NOMO-1 (cell line): ENCODE measurements at regions not wholly inside any gene's neighbourhood (a gene's known extent, or its start where the extent isn't known, plus 50 kb on each side); places are given as distances from the start of the nearest gene placed in this dataset.
A peak's percentile ranks its signal among the peaks of the same experiment; 100 is the strongest.
"Not testable (repeated sequence)": the region's sequence is repeated elsewhere in the genome, so short reads cannot be mapped to it uniquely, and the experiment has no call there.

Source experiments
- DNase-seq, 2 experiments: peaks; one replicate each; lab custom pipeline; 2025; ENCODE audit not compliant: unreplicated experiment in 2 of 2; lab: John Stamatoyannopoulos, UW

DNA sequence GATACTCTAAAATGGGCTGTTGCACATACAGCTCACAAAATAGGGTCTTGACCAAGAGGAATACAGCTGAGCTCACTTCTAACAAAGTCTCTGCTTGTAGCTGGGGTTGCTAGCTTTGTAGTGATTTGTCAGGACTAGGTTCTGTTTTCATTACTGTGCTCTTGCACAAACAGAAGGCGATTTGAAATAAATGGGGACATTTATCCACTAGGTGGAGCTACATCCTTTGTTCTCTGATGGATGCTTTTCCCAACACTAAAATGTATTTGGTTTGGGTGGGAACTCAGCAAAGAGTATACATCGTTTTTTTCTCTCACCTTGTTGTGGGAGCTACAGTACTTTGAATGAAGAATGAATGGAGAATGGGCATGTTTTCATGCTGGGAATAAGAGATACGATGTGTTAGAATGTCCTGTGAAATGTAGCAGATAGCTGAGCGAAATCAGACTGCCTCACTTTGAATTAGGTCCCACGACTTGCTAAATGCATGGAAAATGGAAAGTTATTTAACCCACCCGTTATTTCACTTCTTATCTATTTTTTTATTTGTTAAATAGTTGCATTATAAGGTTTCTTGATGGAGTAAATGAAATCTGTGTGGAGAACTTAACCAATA, 494.7 kb upstream of the MAP3K7 start:
- peak; percentile 34 to 70 for DNase-seq

DNA sequence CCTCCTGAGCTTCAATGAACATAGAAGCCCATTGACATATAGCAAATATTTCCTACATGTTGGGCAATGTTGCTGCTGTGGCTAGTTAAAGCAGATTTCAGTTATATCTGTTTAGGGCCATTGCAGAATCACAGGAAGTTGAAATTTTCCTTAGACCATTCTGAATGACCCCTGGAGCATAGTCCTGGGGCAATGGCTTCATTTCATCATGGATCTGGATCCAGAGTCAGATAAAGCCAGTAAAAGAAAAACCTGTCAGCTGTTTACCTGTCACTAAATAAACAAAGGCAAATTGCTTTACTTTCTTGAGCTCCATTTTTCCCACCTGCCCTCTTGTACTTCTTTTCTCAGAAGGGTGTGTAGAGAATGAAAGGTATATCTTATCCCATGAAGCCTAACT, 494.0 kb upstream of the MAP3K7 start:
- peak in 1 of 2 experiments; percentile 5 for DNase-seq

- no peak for DNase-seq
Observed at GRCh38 chr6:91079969-91080368, 493.1 kb upstream of the MAP3K7 start.

GRCh38 chr6:91075244-91075976, 488.5 kb upstream of the MAP3K7 start:
- no peak for DNase-seq

DNA sequence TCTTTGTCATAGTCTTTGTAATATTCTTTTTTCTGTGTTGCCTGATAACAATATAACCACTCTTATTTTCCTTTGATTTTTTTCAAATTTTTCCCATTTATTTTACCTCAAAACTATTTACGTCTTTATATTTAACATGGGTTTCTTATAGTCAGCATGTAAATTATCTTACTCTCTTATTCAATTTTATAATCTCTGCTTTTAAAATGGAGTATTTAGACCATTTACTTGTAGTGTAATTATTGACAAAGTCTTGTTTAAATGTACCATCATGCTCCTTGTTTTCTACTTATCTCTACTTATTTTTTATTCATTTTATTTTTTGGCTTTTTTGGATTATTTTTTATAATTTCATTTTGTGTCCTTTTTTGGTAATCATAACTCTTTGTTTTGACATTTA, 476.5 kb upstream of the MAP3K7 start:
- DNase-seq: no peak

DNA sequence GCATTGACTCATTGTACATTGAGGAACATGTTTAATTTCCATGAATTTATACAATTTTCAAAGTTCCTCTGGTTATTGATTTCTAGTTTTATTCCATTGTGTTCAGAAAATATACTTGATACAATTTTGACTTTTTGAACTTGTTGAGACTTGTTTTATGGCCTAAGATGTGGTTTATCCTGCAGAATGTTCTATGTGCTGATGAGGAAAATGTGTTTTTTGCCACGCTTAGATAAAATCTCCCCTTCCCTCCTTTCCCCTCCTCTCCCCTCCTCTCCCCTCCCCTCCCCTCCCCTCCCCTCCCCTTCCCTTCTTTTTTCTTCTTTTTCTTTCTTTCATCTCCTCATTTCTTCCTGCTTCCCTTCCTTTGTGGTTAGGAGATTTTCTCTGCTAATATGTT, 470.8 kb upstream of the MAP3K7 start:
- DNase-seq: no peak

DNA sequence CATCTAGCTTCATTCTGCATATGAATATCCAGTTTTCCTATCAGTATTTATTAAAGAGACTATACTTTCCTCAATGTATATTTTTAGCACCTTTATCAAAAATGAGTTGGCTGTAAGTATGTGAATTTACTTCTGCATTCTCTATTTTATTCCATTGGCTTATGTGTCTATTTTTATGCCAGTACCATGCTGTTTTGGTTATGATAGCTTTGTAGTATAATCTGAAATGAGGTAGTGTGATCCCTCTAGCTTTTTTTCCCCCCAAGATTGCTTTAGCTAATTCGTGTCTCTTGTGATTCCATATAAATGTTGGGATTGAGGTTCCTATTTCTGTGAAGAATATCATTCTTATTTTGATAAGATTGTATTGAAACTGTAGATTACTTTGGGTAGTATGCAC, 469.1 kb upstream of the MAP3K7 start:
- no peak for DNase-seq

DNA sequence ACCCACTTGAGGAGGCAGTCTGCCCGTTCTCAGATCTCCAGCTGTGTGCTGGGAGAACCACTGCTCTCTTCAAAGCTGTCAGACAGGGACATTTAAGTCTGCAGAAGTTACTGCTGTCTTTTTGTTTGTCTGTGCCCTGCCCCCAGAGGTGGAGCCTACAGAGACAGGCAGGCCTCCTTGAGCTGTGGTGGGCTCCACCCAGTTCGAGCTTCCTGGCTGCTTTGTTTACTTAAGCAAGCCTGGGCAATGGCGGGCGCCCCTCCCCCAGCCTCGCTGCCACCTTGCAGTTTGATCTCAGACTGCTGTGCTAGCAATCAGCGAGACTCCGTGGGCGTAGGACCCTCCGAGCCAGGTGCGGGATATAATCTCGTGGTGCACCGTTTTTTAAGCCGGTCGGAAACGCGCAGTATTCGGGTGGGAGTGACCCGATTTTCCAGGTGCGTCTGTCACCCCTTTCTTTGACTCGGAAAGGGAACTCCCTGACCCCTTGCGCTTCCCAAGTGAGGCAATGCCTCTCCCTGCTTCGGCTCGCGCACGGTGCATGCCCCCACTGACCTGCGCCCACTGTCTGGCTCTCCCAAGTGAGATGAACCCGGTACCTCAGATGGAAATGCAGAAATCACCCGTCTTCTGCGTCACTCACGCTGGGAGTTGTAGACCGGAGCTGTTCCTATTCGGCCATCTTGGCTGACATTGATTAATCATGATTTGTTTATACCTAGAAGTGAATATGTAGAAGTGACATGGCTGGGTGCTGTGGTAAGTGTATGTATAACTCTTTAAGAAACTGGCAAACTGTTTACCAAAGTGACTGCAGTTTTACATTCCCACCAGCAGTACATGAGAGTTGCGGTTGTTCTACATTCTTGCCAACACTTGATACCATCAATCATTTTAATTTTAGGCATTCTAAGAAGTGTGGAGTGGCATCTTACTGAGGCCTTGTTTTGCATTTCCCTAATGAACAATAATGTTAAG, 465.9 kb upstream of the MAP3K7 start:
- not testable (repeated sequence) for DNase-seq

DNA sequence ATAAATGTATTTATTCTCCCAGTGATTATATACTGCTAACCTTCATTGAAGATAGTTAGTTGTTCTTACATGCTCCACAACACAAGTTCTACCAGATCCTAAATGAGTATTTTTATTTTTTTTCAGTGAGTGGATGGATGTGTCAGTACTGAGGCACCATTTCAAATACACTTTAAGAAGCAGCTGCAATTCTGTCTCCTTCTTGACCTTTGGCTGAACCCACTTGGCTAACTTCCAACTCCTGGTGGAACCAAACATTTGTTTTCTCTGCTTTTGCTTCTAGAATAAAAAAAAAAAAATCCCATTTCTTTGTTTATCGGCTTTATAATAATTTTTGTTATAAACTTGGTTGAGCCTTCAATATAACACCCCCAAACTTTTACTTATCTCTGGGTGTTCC, 458.3 kb upstream of the MAP3K7 start:
- no peak for DNase-seq

GRCh38 chr6:91043751-91044150, 456.9 kb upstream of the MAP3K7 start:
- DNase-seq: no peak

GRCh38 chr6:91042656-91043055, 455.8 kb upstream of the MAP3K7 start:
- no peak for DNase-seq

DNA sequence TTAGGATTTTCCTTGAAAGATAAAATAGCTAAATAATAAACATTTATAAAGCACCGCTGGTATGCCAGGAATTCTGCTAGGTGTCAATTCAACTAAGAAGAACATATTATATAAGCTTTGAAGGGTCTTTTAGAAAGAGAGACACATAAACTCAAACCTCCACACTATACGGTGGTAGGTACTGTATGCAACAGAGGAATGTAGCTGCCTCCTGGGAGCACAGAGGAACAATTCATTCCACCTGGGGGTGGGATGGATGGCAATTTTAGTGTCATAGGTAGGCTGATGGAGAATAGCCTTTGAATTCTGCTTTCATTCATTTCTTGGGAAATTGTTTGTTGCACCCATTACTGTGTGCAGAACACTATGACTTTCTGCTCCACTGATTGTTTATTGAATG, 447.1 kb upstream of the MAP3K7 start:
- DNase-seq: no peak

DNA sequence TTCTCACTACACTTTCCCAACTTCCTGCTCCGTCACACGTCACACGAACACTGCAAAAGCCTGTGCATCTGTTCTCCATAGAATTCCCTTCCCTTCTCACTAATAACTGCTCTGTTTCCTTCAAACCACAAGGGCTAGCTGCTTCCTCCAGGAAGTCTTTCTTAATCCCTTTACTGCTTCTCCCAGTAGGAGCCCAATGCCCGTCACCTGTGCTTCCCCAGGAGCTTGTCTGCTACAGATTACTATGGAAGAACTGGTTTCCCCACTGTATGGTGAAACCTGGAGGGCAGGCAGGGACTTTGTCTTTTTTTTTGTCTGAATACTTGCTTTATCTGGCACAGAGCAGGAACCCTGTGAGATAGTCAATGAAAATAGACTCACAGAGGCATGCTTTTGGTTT, 444.7 kb upstream of the MAP3K7 start:
- DNase-seq: no peak

- no peak for DNase-seq
Observed at GRCh38 chr6:91029211-91029610, 442.3 kb upstream of the MAP3K7 start.

- no peak for DNase-seq
Observed at GRCh38 chr6:91023529-91023928, 436.7 kb upstream of the MAP3K7 start.

DNA sequence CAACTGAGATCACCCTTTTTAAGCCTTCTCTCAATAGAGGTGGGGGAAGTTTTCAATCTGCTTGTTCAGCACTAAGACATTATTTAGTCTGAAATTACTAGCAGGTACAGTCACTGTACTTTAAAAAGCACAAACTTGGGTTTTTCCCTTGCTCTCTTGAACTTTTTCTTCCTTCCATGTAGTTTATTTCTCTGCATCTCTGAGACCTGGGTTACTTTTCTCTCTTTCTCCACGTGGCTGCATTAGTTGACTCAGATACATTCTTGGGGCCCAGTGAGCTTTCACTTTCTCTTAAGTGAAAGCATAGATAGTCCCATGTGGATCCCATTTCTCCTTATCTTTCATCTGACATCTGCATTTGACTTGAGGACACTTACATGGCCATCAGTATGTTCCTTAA, 433.9 kb upstream of the MAP3K7 start:
- DNase-seq: no peak

DNA sequence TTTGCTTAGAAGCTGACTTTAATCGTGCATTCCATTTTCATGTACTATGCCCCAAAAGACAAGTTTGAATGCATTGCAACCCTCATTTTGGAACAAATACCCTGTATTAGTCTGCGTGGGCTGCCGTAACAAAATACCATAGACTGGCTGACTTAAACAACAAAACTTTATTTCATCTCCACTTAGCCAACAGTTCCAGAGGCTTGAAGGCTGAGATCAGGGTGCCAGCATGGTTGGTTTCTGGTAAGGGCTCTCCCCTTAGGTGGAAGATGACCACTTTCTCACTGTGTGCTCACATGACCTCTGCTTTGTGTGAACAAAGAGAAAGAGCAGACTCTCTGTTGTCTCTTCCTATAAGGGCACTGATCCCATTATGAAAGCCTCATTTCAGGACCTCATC, 431.7 kb upstream of the MAP3K7 start:
- no peak for DNase-seq

GRCh38 chr6:91013511-91013910, 426.6 kb upstream of the MAP3K7 start:
- no peak for DNase-seq

- no peak for DNase-seq
Observed at GRCh38 chr6:90997076-90997475, 410.2 kb upstream of the MAP3K7 start.

GRCh38 chr6:90993770-90994169, 406.9 kb upstream of the MAP3K7 start:
- no peak for DNase-seq

GRCh38 chr6:90989763-90990162, 402.9 kb upstream of the MAP3K7 start:
- peak in 1 of 2 experiments; percentile 49 for DNase-seq
